Mesenteric fat pad (tissue), 1 donor: ENCODE measurements at regions not wholly inside any gene's neighbourhood (a gene's known extent, or its start where the extent isn't known, plus 50 kb on each side); places are given as distances from the start of the nearest gene placed in this dataset.
"Not testable (repeated sequence)": the region's sequence is repeated elsewhere in the genome, so short reads cannot be mapped to it uniquely, and the experiment has no call there.

Experiments used
- DNase-seq: peaks from one replicate; pipeline ENCODE4 v3.0.0-alpha.2; 2020; ENCODE audit warnings: low spot score
- donor health status: DM: yes; HTN: yes; CAD: no.

DNA sequence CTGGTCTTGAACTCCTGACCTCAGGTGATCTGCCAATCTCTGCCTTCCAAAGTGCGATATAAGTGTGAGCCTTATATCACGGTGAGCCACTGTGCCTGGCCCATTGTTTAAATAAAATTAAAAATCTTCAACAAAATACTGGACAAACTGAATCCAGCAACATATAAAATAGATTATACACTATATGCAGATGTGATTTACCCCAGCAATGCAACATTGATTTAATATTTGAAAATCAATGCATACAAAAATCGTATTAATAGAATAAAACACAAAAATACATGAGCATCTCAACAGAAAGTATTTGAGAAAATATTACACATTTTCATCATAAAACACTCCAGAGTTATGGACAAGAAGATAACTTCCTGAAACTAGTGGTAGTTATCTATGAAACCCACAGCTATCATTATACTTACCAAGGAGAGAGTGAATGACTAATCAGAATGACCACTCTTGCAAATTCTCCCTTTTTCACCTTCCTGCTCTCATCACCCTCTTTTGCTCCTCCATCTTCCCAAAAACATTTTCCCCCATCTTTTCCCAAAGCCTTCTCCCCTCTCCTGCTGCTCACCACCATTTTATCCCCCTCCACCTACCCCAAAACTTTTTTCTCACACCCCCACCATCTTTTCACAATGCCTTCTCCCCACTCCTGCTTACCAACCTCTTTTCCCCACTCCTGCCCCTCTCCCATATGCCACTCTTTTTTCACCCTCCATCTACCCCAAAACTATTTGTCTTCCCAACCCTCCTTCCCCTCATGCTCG is 122.1 kb upstream of the VPREB1 start:
- DNase-seq = no peak

- DNase-seq = no peak
Observed at GRCh38 chr22:22121445-22121844, 123.1 kb upstream of the VPREB1 start.

- DNase-seq = no peak
Observed at GRCh38 chr22:22120160-22120559, 124.4 kb upstream of the VPREB1 start.

DNA sequence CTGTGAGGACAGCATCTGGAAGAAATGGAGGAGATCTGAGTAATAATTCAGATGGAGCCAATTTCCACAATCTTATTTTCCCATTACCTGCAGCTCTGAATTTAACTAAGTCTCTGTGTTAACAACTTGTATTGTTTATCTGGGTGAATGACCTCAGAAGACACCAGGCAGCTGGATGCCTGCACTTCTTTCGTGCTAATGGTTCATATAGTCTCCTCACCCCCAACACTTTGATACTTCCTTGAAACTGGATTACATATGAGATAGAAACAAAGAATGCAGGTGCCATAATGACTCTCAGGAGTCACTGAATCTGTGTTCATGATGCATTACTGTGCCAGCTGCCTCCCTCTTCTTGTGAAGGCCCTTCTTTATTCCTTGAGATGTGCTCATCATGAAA is 125.6 kb upstream of the VPREB1 start:
- no peak for DNase-seq

DNA sequence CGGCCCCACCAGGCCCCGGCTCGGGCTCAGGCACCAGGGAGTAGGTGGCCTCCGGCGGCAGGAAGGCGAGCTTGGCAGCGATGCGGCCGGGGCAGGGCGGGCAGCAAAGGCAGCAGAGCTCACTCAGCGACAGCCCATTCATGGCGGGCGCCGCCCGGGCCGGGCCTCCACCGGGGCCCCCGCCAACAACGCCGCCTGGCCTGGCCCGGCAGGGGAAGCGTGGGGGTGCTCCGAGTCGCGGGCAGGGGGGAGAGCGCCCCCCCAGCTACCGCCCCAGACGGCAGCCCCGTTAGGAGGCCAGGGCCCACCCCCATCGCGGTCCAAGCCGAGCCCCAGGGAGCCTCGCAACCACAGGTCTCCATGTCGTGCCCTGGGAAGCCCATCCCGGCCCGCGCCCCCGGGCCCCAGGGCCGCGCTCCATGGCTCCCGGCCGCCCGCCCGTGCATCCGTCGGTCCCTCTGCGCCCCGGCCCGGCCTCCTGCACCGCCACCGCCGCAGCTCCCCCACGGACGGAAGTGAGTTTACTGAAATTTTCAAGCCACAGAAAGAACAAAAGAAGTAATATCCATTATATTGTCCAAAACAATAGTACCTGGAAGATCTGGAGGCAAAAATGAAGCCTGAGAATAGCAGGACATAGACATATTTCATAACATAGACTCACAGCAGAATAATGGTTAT is 126.6 kb upstream of the VPREB1 start:
- not testable (repeated sequence) for DNase-seq

DNA sequence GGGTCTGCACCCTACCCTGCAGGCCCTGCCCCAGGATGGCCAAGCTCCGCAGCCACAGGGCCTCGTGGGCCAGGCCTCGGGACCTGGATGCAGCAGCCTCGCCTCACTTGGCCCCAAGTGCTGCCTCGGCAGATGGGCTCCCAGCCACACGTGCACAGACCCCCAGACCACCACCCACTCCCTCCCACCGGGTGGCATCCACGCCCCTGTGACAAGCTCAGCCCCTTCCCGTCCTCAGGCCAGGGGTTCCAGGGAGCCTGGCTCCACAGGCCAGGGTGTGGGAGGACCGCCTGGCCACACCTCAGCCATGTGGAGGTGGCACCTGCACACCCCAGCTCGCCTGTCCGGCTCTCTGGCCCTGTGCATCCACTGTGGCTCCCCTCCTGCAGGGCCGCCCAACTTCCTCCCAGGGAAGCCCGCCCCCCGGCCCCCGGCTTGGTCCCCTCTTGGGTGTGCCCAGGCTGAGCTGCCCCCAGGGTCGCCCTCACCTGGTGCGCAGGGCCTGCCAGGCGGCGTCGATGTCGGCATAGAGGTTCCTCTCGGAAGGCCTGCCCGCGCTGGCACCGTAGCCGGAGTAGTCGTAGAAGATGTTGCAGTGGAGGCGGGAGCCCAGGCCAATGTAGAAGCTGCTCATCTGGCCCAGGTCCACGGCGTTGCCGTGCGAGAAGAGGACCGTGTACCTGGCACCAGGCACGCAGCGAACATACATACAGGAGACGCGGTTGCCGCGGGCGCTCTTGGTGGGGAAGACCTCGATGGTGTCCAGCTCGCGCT is 127.4 kb upstream of the VPREB1 start:
- DNase-seq = not testable (repeated sequence)

DNA sequence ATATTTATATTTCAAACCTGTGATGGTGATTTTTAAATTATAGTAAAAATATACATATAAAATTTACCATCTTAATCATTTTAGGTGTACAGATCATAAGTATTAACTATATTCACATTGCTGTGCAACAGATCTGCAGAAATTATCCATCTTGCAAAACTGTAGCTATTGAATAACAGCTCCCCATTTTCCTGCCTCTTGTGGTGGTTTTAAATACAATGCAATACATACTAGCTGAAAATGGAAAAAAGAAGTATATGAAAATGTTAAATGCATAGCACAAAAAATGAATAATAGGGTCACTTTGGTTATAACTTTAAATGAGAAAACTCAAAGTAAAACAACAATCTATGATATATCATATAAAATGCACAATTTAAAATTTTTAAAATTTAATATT is 130.9 kb upstream of the VPREB1 start:
- no peak for DNase-seq

GRCh38 chr22:22112533-22113294 is 130.1 kb upstream of the TOP3B start:
- DNase-seq = no peak

GRCh38 chr22:22111983-22112382 is 129.4 kb upstream of the TOP3B start:
- DNase-seq = no peak

DNA sequence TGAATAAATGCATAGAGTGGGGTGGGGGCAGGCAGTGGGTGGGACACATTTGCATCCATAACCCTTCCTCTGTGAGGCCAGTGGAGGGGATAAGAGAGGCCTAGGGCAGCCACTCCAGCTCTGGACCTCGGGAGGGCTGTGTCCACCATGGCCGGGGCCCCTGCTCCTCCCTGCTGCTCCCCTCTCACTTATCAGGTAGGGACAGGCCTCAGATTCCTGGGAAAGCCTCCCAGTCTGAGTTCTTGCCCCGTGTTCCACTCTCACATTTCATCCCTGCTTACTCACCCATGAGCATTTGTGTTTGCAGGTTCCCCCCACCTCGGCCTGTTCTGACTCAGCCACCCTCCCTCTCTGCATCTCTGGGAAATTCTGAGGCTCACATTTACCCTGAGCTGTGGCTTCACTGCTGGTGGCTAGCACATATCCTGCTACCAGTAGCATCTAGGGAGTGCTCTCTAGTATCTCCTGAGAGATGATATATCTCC is 128.7 kb upstream of the TOP3B start:
- no peak for DNase-seq

DNA sequence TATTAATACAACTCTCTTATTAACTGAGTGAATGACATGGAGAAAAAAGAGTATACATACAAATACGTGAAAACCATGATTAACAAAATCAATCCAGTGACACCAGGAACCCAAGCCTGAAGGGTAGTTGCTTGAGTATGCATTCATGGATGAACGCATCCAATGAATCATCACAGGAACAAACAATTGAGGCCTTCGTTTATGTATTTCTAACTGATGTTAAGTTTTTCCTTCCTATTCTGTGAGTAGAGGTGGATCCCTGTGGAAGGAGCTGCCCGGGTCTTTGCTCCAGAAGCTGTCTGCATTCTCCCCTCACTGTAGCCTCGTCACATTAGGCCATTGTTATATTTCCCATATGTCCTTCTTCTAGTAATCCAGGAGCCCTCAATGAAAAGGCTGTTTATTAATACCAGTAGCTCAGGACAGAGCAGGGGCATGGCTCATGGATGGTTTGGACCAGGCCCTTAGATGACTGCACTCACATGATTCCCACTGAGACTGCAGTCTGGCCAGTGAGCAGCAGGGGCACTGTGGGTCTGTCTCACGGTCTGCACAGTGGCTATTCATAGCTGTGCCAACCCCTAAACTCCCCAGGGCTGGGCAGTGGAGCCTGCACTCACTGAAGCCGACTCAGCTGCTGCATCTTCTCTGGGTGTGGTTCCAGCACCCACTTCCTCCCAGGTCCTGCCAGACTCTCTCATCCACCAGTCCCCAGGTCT is 128.1 kb upstream of the TOP3B start:
- no peak for DNase-seq

GRCh38 chr22:22109693-22110466 is 127.3 kb upstream of the TOP3B start:
- DNase-seq = no peak

GRCh38 chr22:22106855-22107254 is 124.3 kb upstream of the TOP3B start:
- no peak for DNase-seq

GRCh38 chr22:22105364-22105763 is 122.8 kb upstream of the TOP3B start:
- DNase-seq = no peak

- no peak for DNase-seq
Observed at GRCh38 chr22:22103078-22103875, 120.7 kb upstream of the TOP3B start.

DNA sequence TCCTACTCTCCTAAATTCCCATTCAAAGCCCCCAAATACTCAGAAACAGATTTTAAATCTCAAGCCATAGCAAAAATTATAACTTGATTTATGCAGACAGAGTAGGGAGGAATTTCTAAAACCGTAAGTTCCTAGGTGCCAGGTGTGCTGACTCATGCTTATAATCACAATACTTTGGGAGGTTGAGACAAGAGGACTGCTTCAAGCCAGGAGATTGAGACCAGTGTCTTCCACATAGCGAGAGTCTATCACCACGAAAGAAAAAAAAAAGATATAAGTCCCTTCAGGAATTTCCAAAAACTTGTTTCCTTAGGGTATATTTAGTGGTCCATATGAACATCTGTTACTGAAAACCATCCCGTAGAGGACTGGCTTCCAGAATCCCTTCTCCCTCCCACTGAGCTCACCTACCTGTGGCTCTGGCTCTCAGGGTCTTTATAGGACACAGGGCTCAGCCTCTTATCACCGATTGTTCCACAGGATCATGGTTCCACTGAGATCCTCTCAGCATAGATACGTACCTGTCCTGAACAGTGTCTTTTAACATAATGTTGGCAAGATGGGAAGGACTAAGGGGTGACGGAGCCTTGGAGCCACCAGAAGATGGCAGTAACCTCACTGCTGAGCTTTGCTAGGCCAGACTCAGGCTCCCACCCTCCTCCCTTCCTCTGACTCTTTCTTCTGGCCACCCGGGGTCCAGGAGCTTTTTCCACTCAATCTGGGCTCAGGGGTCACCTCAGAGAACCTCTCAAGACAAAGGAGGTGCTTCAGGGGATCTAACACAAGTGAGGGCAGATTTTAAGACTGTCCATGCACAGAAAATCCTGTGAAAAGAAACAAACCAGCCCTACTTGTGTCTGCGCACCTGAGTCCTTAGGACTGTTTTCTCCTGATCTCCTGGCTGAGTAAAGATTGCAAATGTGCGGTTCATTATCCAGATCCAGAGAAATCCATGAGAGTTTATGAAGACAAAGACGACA is 117.5 kb upstream of the TOP3B start:
- DNase-seq = no peak

- DNase-seq = no peak
Observed at GRCh38 chr22:22099194-22099486, 116.6 kb upstream of the TOP3B start.
